ENCODE measurements at regions not wholly inside any gene's neighbourhood (a gene's known extent, or its start where the extent isn't known, plus 50 kb on each side); places are given as distances from the start of the nearest gene placed in this dataset.

- intact Hi-C loops (cut with DNase I): no loop called here
- DNase-seq (ENCODE audit: low spot score in 2 of 2): no peak
- H3K27ac ChIP-seq: no peak overlapping the region
- no peaks in the 10 kb centered on the region for H3K9me3 ChIP-seq
- TF ChIP-seq, protein P1, sequence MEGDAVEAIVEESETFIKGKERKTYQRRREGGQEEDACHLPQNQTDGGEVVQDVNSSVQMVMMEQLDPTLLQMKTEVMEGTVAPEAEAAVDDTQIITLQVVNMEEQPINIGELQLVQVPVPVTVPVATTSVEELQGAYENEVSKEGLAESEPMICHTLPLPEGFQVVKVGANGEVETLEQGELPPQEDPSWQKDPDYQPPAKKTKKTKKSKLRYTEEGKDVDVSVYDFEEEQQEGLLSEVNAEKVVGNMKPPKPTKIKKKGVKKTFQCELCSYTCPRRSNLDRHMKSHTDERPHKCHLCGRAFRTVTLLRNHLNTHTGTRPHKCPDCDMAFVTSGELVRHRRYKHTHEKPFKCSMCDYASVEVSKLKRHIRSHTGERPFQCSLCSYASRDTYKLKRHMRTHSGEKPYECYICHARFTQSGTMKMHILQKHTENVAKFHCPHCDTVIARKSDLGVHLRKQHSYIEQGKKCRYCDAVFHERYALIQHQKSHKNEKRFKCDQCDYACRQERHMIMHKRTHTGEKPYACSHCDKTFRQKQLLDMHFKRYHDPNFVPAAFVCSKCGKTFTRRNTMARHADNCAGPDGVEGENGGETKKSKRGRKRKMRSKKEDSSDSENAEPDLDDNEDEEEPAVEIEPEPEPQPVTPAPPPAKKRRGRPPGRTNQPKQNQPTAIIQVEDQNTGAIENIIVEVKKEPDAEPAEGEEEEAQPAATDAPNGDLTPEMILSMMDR (IDR thresholded peaks at IDR 0.05): no peak
- no peaks in the 10 kb centered on the region for H3K36me3 ChIP-seq
- no peaks in the 10 kb centered on the region for H3K27me3 ChIP-seq
- no peak overlapping the region for H3K4me3 ChIP-seq
- H3K4me1 ChIP-seq: no peaks in the 10 kb centered on the region
Observed at GRCh38 chr15:98437752-98438151, 210.6 kb upstream of the IGF1R start.

GRCh38 chr15:98438326-98438725, 210.0 kb upstream of the IGF1R start:
- TF ChIP-seq, protein P1 (IDR thresholded peaks at IDR 0.05): no peak
- no peak for DNase-seq (ENCODE audit: low spot score in 2 of 2)
- intact Hi-C loops (cut with DNase I): no loop called here

DNA sequence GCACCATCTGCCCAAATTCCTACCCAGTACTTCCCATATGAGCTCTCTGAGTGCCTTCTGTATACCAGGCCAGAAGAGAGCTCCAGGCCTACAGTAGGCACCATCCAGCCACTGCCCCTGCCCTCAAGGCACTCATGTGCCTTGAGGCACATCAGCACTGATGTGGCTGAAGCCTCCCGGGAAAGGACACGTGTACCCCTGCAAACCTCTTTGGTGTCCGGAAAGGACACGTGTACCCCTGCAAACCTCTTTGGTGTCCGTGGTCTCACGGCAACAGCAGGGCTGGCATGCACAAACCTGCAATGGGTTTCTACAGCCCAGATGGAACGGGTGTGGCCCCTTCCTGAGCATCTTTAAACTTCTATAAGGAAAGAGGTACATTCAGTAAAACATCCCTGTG, 209.4 kb upstream of the IGF1R start:
- no peak overlapping the region for H3K27ac ChIP-seq
- intact Hi-C loops (cut with DNase I): no loop called here

More at GRCh38 chr15:98438326-98438725, 210.0 kb upstream of the IGF1R start:
- Histone ChIP-seq H3K4me1 (no peaks in the 10 kb centered on the region), H3K9me3 (no peaks in the 10 kb centered on the region), H3K27ac (no peak overlapping the region), H3K36me3 (no peaks in the 10 kb centered on the region), H3K4me3 (no peak overlapping the region), H3K27me3 (no peaks in the 10 kb centered on the region)

DNA sequence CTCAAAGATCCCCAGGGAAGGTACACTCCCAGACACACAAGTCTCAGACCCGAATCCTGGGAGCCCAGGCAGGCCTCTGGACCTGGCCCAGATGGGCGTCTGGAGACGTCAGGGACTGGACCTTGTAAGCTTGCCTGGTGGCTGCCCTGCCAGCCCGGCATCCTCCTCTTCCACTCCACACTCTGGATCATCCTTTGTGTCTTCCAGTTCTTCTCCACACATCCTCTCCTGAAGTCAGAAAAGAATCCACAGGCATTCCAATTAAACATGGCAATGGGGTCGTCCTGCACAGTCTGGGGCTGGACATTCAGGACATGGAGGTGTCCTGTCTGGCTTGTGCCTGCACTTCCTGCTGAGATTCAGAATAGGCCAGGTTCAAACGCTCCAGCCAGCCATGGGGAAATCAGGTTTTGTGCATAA, 208.8 kb upstream of the IGF1R start:
- TF ChIP-seq, protein P1 (IDR thresholded peaks at IDR 0.05): no peak
- H3K27me3 ChIP-seq: no peaks in the 10 kb centered on the region
- H3K4me1 ChIP-seq: no peaks in the 10 kb centered on the region
- H3K9me3 ChIP-seq: no peaks in the 10 kb centered on the region
- H3K27ac ChIP-seq: no peak overlapping the region
- no peak overlapping the region for H3K4me3 ChIP-seq
- intact Hi-C loops (cut with DNase I): no loop called here
- no peaks in the 10 kb centered on the region for H3K36me3 ChIP-seq
- no peak for DNase-seq (ENCODE audit: low spot score in 2 of 2)

More for the DNA sequence above, 209.4 kb upstream of the IGF1R start:
- H3K36me3 ChIP-seq: no peaks in the 10 kb centered on the region
- no peaks in the 10 kb centered on the region for H3K4me1 ChIP-seq
- no peaks in the 10 kb centered on the region for H3K9me3 ChIP-seq
- H3K27me3 ChIP-seq: no peaks in the 10 kb centered on the region
- DNase-seq (ENCODE audit: low spot score in 2 of 2): no peak
- TF ChIP-seq, protein P1 (IDR thresholded peaks at IDR 0.05): no peak
- H3K4me3 ChIP-seq: no peak overlapping the region

- TF ChIP-seq, protein P1 (IDR thresholded peaks at IDR 0.05): no peak
- no peaks in the 10 kb centered on the region for H3K27me3 ChIP-seq
- H3K36me3 ChIP-seq: no peaks in the 10 kb centered on the region
- DNase-seq (ENCODE audit: low spot score in 2 of 2): no peak
- H3K4me1 ChIP-seq: no peaks in the 10 kb centered on the region
- H3K27ac ChIP-seq: no peak overlapping the region
- no peaks in the 10 kb centered on the region for H3K9me3 ChIP-seq
- H3K4me3 ChIP-seq: no peak overlapping the region
- intact Hi-C loops (cut with DNase I): no loop called here
Observed at GRCh38 chr15:98440917-98441316, 207.4 kb upstream of the IGF1R start.

DNA sequence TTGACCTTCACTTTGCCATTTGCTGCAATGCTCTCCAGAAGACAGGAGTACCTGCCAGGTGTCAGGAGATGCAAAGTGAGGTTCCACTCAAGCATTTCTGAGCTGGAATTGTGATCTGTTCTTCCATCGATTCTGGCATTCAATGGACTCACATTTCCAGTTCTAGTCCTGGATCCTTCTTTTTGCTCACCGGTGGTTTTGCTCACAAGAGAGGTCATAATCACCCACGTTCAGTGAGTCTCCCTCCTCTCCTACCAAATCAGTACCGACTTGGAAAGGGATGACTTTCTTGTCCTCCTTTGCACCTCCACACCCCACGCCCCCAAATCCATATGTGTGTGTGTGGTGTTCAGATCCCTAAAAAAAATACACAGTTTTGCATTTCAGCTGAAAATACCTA, 206.7 kb upstream of the IGF1R start:
- intact Hi-C loops (cut with DNase I): no loop called here
- H3K27me3 ChIP-seq: no peaks in the 10 kb centered on the region

More for the DNA sequence above, 206.7 kb upstream of the IGF1R start:
- H3K27ac ChIP-seq: no peak overlapping the region
- no peaks in the 10 kb centered on the region for H3K9me3 ChIP-seq
- H3K4me3 ChIP-seq: no peak overlapping the region
- H3K36me3 ChIP-seq: no peaks in the 10 kb centered on the region
- H3K4me1 ChIP-seq: no peaks in the 10 kb centered on the region
- TF ChIP-seq, protein P1 (IDR thresholded peaks at IDR 0.05): no peak
- no peak for DNase-seq (ENCODE audit: low spot score in 2 of 2)

All from ascending aorta (tissue), 2 donors.